ENCODE measurements at regions not wholly inside any gene's neighbourhood (a gene's known extent, or its start where the extent isn't known, plus 50 kb on each side); places are given as distances from the start of the nearest gene placed in this dataset.
"Not testable (repeated sequence)": the region's sequence is repeated elsewhere in the genome, so short reads cannot be mapped to it uniquely, and the experiment has no call there.

GRCh38 chr6:112401083-112401482, 54.0 kb downstream of the RFPL4B start:
- DNase-seq = no peak

GRCh38 chr6:112407101-112407590, 60.0 kb downstream of the RFPL4B start:
- peak; percentile 19 for DNase-seq

GRCh38 chr6:112408522-112408921, 61.4 kb downstream of the RFPL4B start:
- DNase-seq = no peak

DNA sequence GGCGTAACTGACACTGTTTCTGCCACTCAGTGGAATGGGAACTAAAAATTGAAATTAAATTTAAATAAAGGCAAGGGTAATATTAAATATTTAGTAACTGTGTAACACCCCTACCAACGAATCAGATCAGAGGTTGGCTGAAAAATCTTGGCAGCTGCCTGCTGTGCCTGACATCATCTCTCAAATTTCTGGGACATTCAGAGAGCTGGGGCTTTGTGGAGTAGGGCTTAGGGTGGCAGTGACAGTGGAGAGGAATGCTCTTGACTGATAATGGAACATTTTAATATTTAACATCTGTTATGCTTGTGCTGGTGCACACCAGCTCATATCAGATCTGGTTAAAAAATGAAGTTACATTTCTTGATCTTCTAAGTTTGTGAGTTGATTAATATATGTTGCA, 62.2 kb downstream of the RFPL4B start:
- no peak for DNase-seq

DNA sequence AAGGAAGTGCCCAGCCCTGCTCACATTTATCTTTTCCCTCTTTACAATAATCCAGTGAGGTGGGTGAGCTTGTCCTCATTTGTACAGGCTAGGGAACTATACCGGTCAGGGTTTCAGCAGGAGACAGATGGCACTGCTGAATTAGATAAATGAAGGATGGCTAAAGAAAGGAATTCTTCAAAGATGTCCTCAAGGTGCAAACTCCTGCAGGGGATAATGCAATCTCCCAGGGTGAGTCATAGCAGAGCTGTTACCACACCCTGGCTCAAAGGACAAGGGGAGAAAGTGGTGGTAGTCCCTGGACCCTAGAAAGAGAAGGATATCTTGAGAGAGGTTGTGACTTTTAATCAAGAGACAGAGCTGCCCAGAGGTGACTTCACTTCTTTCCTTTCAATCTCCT, 66.7 kb downstream of the RFPL4B start:
- DNase-seq = no peak

GRCh38 chr6:112415366-112415765, 68.2 kb downstream of the RFPL4B start:
- no peak for DNase-seq

- DNase-seq = no peak
These were observed 69.7 kb downstream of the RFPL4B start for GRCh38 chr6:112416866-112417265.

DNA sequence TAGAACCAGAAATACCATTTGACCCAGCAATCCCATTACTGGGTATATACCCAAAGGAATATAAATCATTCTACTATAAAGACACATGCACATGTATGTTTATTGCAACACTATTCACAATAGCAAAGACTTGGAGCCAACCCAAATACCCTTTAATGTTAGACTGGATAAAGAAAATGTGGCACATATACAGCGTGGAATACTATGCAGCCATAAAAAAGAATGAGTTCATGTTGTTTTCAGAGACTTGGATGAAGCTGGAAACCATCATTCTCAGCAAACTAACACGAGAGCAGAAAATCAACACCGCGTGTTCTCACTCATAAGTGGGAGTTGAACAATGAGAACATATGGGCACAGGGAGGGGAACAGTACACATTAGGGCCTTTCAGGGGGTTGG, 79.9 kb downstream of the RFPL4B start:
- not testable (repeated sequence) for DNase-seq

DNA sequence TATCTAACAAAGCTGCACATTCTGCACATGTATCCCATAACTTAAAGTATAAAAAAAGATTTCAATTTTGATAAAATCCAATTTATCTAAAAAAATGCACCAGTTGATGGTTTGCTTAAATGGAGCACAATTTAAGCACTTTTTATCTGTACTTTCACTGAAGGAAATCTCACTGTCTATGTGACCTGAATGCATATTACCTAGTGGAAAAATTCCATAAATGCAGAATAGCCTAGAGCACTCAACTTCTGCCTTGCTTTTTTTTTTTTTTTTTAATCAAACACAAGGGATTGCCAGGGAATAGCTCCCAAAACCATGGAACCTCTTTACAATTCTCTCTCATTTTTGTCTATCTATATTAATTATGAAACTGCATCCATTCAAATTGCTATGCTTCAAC, 80.4 kb downstream of the RFPL4B start:
- no peak for DNase-seq

- no peak for DNase-seq
These were observed 81.3 kb downstream of the RFPL4B start for GRCh38 chr6:112428477-112428876.

- no peak for DNase-seq
These were observed 82.1 kb downstream of the RFPL4B start for GRCh38 chr6:112429226-112429625.

- no peak for DNase-seq
These were observed 84.7 kb downstream of the RFPL4B start for GRCh38 chr6:112431803-112432202.

DNA sequence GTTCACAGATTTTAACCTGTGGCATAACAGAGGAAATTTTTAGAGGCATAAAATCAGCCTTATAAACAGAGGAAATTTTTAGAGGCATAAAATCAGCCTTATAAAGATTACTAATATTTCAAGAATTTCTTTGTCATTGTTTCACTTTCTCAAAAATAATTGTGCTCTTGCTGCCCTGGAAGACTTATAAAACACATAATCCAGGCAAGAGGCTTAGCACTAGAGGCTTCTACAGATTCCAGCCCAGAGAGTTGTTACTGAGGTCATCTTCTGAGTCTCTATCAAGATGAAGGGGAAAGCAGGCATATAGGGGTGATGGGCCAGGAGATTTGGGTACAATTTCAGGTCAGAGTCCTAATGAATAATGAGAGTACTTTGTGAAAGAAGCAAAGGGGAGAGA, 85.7 kb downstream of the RFPL4B start:
- DNase-seq = no peak

GRCh38 chr6:112433457-112433856, 86.3 kb downstream of the RFPL4B start:
- no peak for DNase-seq

- no peak for DNase-seq
These were observed 87.8 kb downstream of the RFPL4B start for GRCh38 chr6:112434896-112435435.

DNA sequence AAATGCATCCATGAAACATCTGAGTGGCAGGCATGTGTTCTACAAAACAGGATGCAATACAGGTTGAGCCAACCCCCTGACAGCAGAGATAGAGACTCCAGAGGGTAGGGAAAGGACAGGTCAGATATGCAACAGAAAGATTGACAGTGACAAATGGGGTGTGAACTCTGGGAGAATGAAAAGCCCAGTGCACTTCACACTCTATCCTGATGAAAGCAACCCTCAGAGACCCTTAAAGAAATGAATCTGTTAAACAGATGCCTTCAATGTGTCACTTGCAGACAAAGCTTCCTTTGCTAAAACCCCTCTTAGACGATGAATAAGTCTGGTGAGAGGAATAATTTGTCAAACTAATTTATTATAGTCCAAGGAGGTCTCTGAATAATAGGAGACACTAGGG, 89.9 kb downstream of the RFPL4B start:
- no peak for DNase-seq

DNA sequence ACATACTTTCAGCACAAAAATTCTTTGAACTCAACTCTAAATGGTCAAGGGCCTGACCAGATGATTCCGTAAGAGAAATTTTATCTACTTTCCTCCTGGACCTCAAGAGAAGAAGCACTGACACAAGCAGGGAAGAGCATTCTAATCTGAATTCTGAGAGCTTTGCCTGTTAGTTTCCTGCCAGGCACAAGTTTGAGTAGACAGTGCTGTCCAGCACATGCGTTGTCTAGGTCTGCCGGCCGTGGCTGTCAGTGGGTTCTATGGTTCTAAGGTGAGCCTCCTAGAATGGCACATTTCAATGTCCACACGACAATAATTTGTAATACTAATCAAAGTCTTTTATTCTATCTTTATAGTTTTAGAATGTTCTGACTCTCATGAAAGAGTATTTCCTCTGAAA, 91.9 kb downstream of the RFPL4B start:
- DNase-seq = no peak

DNA sequence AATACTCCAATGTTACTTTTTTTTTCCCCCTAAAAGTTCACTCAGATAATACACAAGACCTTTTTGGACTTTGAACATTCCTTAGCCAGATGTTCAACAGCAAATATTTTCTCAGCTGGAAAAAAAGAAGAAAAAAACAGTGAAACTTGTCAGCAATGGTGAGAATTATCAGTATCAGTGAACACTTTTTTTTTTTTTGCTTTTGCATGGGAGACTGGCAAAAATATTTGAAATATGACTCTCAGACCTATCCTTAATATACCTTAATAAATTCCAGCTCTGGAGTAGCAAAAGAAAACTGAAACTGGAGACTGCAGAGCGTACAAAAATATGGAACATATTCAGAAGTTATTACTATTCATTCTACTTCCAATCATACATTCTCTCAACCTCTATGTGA, 92.3 kb downstream of the RFPL4B start:
- no peak for DNase-seq

GRCh38 chr6:112441607-112442006, 94.5 kb downstream of the RFPL4B start:
- DNase-seq = no peak

DNA sequence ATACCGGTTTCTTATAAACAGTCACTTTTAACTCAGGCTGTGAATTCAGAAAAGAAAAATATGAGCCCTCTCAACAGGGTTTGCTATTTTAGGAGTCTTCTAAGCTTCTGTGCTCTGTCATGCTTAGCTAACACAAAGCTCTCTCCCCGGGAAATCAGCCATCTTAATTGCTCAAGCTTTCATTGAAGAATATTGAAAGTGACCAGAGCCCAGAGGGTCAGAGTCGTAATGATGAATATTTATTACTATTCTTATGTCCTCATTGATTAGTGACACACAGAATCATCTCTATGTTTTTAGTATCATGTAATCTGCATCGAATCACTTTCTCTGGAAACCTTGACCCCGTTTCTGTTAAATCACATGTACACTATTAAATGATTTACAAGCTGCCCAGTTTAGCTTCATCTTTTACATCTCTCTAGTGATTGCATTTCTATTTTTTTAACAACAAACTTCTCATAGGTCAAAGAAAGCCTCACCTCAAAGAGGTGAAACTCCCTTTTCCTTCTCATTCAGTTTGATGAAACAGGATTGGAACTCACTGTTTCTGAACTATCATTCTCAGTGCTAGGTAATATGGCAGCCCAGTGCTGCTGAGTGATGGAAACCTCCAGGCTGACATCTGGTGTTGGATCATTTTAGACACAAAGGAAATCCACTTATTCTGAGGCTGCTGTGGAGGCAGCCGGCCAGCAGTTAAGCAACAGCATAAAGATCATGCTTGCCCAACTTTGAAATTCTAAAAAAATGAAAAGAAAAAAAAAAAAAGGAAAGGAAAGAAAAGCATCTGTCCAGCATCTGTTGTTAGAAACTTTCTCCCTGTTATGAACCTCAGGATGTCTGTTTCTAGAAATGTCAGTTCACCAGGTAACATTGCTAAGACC, 96.3 kb downstream of the RFPL4B start:
- DNase-seq = peak; percentile 39

DNA sequence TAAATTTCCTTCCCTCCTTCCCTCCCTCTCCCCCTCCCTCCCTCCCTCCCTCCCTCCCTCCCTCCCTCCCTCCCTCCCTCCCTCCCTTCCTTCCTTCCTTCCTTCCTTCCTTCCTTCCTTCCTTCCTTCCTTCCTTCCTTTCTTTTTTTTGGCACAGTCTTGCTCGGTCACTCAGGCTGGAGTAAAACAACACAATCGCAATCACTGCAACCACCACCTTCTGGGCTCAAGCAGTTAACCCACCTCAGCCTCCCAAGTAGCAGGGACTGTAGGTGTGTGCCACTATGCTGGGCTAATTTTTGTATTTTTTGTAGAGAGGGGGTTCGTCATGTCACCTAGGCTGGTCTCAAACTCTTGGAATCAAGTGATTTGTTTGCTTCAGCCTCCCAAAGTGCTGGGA, 101.7 kb downstream of the RFPL4B start:
- DNase-seq = not testable (repeated sequence)

DNA sequence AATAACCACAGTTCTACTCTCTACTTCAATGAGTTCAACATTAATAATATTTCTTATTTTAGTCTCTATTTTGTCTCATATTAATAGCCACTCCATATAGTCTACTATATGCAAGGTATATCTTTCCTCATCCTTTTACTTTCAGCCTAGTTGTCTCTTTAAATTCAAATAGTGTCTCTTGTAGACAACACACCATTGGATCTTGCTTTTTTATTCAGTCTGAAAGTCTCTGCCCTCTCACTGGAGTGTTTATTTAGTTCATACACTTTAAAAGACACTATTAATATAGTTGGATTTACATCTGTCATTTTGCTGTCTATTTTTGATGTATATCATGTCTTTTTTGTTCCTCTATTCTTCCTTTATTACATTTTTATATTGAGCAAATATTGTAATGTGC, 103.5 kb downstream of the RFPL4B start:
- no peak for DNase-seq

- DNase-seq = no peak
These were observed 110.8 kb downstream of the RFPL4B start for GRCh38 chr6:112457886-112458285.

DNA sequence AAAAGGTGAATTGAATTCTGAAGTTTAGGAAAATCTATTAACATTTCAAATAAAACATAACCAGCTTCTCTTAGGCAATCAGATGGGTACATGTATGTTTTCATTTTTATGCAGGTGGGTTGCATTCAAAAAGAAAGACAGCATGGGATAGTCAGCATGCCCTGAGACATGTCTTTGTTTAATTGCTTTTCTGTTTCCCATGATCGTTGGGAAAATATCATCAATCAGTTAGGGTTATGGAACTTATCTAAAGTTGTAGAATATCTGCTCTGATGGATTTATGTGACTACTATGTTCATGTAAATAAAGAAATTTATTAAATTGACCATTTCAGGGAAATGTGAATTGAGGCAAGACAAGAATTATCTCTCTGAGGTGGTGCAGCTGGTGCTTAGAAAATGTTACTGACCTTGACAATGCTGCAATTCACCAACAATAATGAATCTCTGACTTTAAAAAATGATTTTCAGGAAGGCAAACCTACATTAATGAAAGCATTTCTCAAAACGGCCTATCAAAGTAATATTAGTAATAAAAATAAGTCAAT, 112.7 kb downstream of the RFPL4B start:
- no peak for DNase-seq
